A673 (cell line): ENCODE measurements at regions not wholly inside any gene's neighbourhood (a gene's known extent, or its start where the extent isn't known, plus 50 kb on each side); places are given as distances from the start of the nearest gene placed in this dataset.

Source experiments
- EZH2 ChIP-seq: fragments of 200-600 bp; sonication (generic); IDR thresholded peaks from 2 replicates; pipeline ENCODE4 v1.6.1; 2017; ENCODE audit warnings: borderline replicate concordance, low read depth, mild to moderate bottlenecking, mixed read lengths, antibody characterized with exemption, low read length; ENCODE audit not compliant: poor library complexity, severe bottlenecking
- TF ChIP-seq, protein P1 (sequence below): fragments of 300-800, 200-600 bp; sonication (generic); conservative IDR thresholded peaks from 2 replicates; pipeline ENCODE4 v1.5.1; 2017; ENCODE audit warnings: low read depth, mild to moderate bottlenecking, antibody characterized with exemption, low read length, moderate library complexity, mixed read lengths

DNA sequence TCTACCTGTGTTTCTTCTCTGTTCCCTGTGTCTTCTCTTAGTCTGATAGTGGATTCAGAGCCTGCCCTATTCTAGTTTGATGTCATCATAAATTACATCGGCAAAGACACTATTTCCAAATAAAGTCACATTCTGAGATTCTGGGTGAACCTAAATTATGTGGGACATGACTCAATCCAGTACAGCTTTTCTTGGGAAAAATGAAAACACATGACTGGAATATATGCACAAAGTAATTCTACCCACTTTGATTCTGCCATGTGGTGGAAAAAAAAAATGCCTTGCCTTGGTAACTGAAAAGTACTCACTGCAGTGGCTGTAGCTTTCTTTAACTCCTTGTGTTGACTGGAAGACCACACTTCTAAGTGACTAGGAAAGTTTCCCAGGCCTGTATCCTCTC is 73.7 kb downstream of the LRATD1 start:
- TF ChIP-seq, protein P1, sequence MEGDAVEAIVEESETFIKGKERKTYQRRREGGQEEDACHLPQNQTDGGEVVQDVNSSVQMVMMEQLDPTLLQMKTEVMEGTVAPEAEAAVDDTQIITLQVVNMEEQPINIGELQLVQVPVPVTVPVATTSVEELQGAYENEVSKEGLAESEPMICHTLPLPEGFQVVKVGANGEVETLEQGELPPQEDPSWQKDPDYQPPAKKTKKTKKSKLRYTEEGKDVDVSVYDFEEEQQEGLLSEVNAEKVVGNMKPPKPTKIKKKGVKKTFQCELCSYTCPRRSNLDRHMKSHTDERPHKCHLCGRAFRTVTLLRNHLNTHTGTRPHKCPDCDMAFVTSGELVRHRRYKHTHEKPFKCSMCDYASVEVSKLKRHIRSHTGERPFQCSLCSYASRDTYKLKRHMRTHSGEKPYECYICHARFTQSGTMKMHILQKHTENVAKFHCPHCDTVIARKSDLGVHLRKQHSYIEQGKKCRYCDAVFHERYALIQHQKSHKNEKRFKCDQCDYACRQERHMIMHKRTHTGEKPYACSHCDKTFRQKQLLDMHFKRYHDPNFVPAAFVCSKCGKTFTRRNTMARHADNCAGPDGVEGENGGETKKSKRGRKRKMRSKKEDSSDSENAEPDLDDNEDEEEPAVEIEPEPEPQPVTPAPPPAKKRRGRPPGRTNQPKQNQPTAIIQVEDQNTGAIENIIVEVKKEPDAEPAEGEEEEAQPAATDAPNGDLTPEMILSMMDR = no peak
- TF ChIP-seq EZH2 = no peak
